ENCODE measurements at regions not wholly inside any gene's neighbourhood (a gene's known extent, or its start where the extent isn't known, plus 50 kb on each side); places are given as distances from the start of the nearest gene placed in this dataset.

DNA sequence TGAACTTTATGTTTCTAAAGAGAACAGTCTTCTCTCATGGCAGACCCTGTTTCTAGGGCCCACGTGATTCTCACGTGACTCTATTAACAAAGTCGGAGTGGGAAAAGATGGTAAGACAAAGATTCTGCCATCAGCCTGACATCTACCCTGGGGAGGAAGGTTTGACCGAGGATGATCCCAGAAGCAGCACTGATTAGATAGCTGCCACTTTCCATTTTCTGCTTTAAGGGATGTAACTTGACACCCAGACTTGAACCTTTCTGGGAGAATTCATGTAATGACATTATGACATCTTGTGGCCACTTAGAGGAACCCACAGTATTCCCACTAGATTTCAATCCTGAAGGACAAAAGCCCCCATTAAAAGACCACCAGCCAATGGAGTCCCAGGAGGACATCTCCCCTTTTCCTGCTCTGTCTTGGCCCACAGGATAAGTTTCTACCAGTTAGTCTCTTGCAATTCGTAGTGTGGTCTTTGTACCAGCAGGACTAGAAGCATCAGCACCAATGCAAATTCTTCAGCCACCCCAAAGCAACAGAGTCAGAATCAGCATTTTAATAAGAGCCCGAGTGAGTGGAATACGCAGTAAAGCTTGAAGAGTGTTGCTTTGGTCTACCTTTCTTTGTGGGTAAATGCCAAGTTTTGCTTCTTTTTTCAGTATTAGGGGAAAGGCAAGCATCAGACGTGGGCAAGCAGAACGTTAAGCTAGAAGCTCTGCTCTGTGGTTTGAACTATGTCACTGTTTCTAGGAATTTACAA is 480.5 kb upstream of the PROK2 start:
- ChIA-PET CTCF (no interaction called here), POLR2A (ENCODE audit: unreplicated experiment) (no interaction called here)
- no peaks in the 10 kb centered on the region; the same call in 1 of the 2 replicates for H4K20me1 ChIP-seq (ENCODE audit: insufficient read depth)
- H2AFZ ChIP-seq = no peak overlapping the region
- TF ChIP-seq EZH2 (IDR thresholded peaks at IDR 0.05; ENCODE audit: low read depth) = no peak
- TF ChIP-seq, protein P1, sequence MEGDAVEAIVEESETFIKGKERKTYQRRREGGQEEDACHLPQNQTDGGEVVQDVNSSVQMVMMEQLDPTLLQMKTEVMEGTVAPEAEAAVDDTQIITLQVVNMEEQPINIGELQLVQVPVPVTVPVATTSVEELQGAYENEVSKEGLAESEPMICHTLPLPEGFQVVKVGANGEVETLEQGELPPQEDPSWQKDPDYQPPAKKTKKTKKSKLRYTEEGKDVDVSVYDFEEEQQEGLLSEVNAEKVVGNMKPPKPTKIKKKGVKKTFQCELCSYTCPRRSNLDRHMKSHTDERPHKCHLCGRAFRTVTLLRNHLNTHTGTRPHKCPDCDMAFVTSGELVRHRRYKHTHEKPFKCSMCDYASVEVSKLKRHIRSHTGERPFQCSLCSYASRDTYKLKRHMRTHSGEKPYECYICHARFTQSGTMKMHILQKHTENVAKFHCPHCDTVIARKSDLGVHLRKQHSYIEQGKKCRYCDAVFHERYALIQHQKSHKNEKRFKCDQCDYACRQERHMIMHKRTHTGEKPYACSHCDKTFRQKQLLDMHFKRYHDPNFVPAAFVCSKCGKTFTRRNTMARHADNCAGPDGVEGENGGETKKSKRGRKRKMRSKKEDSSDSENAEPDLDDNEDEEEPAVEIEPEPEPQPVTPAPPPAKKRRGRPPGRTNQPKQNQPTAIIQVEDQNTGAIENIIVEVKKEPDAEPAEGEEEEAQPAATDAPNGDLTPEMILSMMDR (conservative IDR thresholded peaks at IDR 0.05) = no peak
- peaks cover 5% of the 10 kb centered on the region; the same call in 1 of the 2 replicates for H3K4me1 ChIP-seq (replicated peaks; ENCODE audit: insufficient read depth)
- H3K9me3 ChIP-seq (ENCODE audit: insufficient read depth, low read depth) = no peaks in the 10 kb centered on the region
- no peak overlapping the region for H3K4me2 ChIP-seq
- H3K4me3 ChIP-seq = no peak overlapping the region
- no peak overlapping the region for H3K27ac ChIP-seq
- no peaks in the 10 kb centered on the region for H3K79me2 ChIP-seq (ENCODE audit: low read depth)
- no peak for DNase-seq
- no peaks in the 10 kb centered on the region for H3K27me3 ChIP-seq (ENCODE audit: insufficient read depth, low read depth)
- H3K9me2 ChIP-seq (ENCODE audit: insufficient read depth) = no peaks in the 10 kb centered on the region
- no TSS peak for BruUV-seq (replicated peaks)
- intact Hi-C loops (cut with micrococcal nuclease; ENCODE audit: unreplicated experiment) = no loop called here
- H3K36me3 ChIP-seq (ENCODE audit: low read depth) = no peaks in the 10 kb centered on the region
- no peaks in the 10 kb centered on the region for H3F3A ChIP-seq (ENCODE audit: insufficient read depth, low read depth)

DNA sequence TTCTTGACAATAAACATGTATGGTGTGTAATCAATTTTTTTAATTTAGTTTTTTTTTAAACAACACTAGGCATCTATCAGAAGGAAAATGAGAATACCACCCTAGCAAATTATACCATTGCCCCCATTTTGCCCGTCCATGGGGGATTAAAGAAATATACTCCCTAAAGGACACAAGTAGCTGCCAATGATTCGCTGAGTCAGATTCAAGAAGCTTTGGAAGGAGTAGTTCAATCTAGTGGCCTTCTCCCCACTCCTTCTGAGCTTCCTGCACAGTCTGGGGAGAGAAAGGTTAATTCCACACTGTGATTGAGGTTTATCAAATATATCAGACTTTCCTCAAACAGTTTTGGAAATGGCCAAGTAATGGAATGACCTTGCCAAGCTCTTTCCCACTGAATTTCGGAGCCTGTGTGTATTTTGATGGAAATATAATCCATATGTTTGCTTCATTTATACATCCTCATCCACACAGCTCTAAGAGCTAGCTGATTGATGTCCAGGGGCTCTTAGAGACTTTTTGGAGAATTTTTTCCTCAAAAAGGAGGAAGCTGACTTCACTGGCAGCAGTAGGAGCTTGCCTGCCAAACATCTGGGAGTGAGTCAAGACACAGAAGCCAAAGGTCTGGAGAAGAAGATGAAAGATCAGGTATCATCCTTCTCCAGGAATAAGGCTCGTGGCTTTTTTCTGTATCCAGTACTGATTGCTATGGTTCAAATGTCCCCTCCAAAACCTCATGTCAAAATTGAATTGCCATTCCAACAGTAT is 478.5 kb upstream of the PROK2 start:
- no peaks in the 10 kb centered on the region for H3K27me3 ChIP-seq (ENCODE audit: insufficient read depth, low read depth)
- no peak overlapping the region for H3K4me2 ChIP-seq
- H3K27ac ChIP-seq = no peak overlapping the region
- H2AFZ ChIP-seq = no peak overlapping the region
- H3F3A ChIP-seq (ENCODE audit: insufficient read depth, low read depth) = no peaks in the 10 kb centered on the region
- H3K36me3 ChIP-seq (ENCODE audit: low read depth) = no peaks in the 10 kb centered on the region
- H3K9me3 ChIP-seq (ENCODE audit: insufficient read depth, low read depth) = no peaks in the 10 kb centered on the region
- DNase-seq = no peak
- no peaks in the 10 kb centered on the region for H3K4me1 ChIP-seq (replicated peaks; ENCODE audit: insufficient read depth)
- no peaks in the 10 kb centered on the region for H4K20me1 ChIP-seq (ENCODE audit: insufficient read depth)
- no TSS peak for BruUV-seq (replicated peaks)
- TF ChIP-seq, protein P1 (conservative IDR thresholded peaks at IDR 0.05) = no peak
- TF ChIP-seq EZH2 (IDR thresholded peaks at IDR 0.05; ENCODE audit: low read depth) = no peak
- intact Hi-C loops (cut with micrococcal nuclease; ENCODE audit: unreplicated experiment) = no loop called here
- H3K9me2 ChIP-seq (ENCODE audit: insufficient read depth) = no peaks in the 10 kb centered on the region
- CTCF ChIA-PET = no interaction called here
- POLR2A ChIA-PET (ENCODE audit: unreplicated experiment) = no interaction called here
- no peaks in the 10 kb centered on the region for H3K79me2 ChIP-seq (ENCODE audit: low read depth)
- no peak overlapping the region for H3K4me3 ChIP-seq

DNA sequence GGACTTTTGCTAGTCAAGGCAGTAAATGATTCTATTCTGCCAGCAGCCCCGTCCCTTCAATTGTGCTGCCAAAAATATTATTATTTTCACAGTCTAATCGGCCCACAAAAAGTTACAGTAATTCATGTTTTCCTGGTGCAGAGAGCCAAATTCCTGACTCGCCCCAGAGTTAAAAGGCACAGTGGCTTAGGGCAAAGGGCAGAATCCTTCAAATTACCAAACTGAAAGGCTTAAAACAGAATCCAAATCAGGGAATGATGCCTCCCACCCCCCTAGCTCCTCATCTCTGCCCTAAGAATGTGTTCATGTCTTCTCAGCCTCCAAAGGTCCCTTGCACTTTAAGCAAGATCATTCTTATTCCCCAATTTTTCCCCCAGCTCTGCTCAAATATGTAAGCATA is 477.8 kb upstream of the PROK2 start:
- H3K9me3 ChIP-seq (ENCODE audit: insufficient read depth, low read depth) = no peaks in the 10 kb centered on the region
- intact Hi-C loops (cut with micrococcal nuclease; ENCODE audit: unreplicated experiment) = no loop called here
- no peaks in the 10 kb centered on the region for H3K79me2 ChIP-seq (ENCODE audit: low read depth)
- no peak for TF ChIP-seq EZH2 (IDR thresholded peaks at IDR 0.05; ENCODE audit: low read depth)
- TF ChIP-seq, protein P1 (conservative IDR thresholded peaks at IDR 0.05) = no peak
- no peaks in the 10 kb centered on the region for H3K4me1 ChIP-seq (replicated peaks; ENCODE audit: insufficient read depth)
- no TSS peak for BruUV-seq (replicated peaks)
- no peaks in the 10 kb centered on the region for H3K36me3 ChIP-seq (ENCODE audit: low read depth)
- no peaks in the 10 kb centered on the region for H3F3A ChIP-seq (ENCODE audit: insufficient read depth, low read depth)
- H3K4me2 ChIP-seq = no peak overlapping the region
- no peaks in the 10 kb centered on the region for H3K9me2 ChIP-seq (ENCODE audit: insufficient read depth)
- H3K27ac ChIP-seq = no peak overlapping the region
- H3K4me3 ChIP-seq = no peak overlapping the region
- POLR2A ChIA-PET (ENCODE audit: unreplicated experiment) = no interaction called here
- no peaks in the 10 kb centered on the region for H4K20me1 ChIP-seq (ENCODE audit: insufficient read depth)
- CTCF ChIA-PET = no interaction called here
- no peak overlapping the region for H2AFZ ChIP-seq
- DNase-seq = no peak
- H3K27me3 ChIP-seq (ENCODE audit: insufficient read depth, low read depth) = no peaks in the 10 kb centered on the region
